ENCODE measurements at regions not wholly inside any gene's neighbourhood (a gene's known extent, or its start where the extent isn't known, plus 50 kb on each side); places are given as distances from the start of the nearest gene placed in this dataset.

- TF ChIP-seq ZZZ3 (CRISPR knock-in tag; IDR thresholded peaks at IDR 0.05; ENCODE audit: borderline replicate concordance) (no peak), ZNF232 (CRISPR knock-in tag; IDR thresholded peaks at IDR 0.05; ENCODE audit: borderline replicate concordance) (no peak), CCAR2 (optimal IDR thresholded peaks at IDR 0.05; ENCODE audit: low read depth, low read length) (no peak), ZNF451 (CRISPR knock-in tag; IDR thresholded peaks at IDR 0.05) (no peak), ZNF431 (CRISPR knock-in tag; IDR thresholded peaks at IDR 0.05; ENCODE audit: borderline replicate concordance, low read depth) (no peak), ELK4 (CRISPR knock-in tag; IDR thresholded peaks at IDR 0.05; ENCODE audit: borderline replicate concordance) (no peak)
- TF ChIP-seq, protein P1, sequence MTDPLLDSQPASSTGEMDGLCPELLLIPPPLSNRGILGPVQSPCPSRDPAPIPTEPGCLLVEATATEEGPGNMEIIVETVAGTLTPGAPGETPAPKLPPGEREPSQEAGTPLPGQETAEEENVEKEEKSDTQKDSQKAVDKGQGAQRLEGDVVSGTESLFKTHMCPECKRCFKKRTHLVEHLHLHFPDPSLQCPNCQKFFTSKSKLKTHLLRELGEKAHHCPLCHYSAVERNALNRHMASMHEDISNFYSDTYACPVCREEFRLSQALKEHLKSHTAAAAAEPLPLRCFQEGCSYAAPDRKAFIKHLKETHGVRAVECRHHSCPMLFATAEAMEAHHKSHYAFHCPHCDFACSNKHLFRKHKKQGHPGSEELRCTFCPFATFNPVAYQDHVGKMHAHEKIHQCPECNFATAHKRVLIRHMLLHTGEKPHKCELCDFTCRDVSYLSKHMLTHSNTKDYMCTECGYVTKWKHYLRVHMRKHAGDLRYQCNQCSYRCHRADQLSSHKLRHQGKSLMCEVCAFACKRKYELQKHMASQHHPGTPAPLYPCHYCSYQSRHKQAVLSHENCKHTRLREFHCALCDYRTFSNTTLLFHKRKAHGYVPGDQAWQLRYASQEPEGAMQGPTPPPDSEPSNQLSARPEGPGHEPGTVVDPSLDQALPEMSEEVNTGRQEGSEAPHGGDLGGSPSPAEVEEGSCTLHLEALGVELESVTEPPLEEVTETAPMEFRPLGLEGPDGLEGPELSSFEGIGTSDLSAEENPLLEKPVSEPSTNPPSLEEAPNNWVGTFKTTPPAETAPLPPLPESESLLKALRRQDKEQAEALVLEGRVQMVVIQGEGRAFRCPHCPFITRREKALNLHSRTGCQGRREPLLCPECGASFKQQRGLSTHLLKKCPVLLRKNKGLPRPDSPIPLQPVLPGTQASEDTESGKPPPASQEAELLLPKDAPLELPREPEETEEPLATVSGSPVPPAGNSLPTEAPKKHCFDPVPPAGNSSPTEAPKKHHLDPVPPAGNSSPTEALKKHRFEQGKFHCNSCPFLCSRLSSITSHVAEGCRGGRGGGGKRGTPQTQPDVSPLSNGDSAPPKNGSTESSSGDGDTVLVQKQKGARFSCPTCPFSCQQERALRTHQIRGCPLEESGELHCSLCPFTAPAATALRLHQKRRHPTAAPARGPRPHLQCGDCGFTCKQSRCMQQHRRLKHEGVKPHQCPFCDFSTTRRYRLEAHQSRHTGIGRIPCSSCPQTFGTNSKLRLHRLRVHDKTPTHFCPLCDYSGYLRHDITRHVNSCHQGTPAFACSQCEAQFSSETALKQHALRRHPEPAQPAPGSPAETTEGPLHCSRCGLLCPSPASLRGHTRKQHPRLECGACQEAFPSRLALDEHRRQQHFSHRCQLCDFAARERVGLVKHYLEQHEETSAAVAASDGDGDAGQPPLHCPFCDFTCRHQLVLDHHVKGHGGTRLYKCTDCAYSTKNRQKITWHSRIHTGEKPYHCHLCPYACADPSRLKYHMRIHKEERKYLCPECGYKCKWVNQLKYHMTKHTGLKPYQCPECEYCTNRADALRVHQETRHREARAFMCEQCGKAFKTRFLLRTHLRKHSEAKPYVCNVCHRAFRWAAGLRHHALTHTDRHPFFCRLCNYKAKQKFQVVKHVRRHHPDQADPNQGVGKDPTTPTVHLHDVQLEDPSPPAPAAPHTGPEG (CRISPR knock-in tag; IDR thresholded peaks at IDR 0.05) = no peak
These were observed 1138.7 kb upstream of the PCDH7 start for GRCh38 chr4:29581457-29581856.
